ENCODE measurements at regions not wholly inside any gene's neighbourhood (a gene's known extent, or its start where the extent isn't known, plus 50 kb on each side); places are given as distances from the start of the nearest gene placed in this dataset.
"Not testable (repeated sequence)": the region's sequence is repeated elsewhere in the genome, so short reads cannot be mapped to it uniquely, and the experiment has no call there.

GRCh38 chr13:104645786-104646185 is 1579.6 kb upstream of the SLC10A2 start:
- no peak for DNase-seq

GRCh38 chr13:104641309-104641708 is 1575.1 kb upstream of the SLC10A2 start:
- DNase-seq, result no peak

- no peak for DNase-seq
These were observed 1569.7 kb upstream of the SLC10A2 start for GRCh38 chr13:104635879-104636278.

GRCh38 chr13:104634016-104634415 is 1567.8 kb upstream of the SLC10A2 start:
- no peak for DNase-seq

GRCh38 chr13:104632736-104633135 is 1566.5 kb upstream of the SLC10A2 start:
- no peak for DNase-seq

- DNase-seq, result no peak
These were observed 1559.0 kb upstream of the SLC10A2 start for GRCh38 chr13:104625201-104625600.

- no peak for DNase-seq
These were observed 1550.8 kb upstream of the SLC10A2 start for GRCh38 chr13:104616990-104617389.

- DNase-seq, result no peak
These were observed 1548.3 kb upstream of the SLC10A2 start for GRCh38 chr13:104614361-104615145.

- DNase-seq, result no peak
These were observed 1542.1 kb upstream of the SLC10A2 start for GRCh38 chr13:104608331-104608730.

GRCh38 chr13:104605435-104605834 is 1539.2 kb upstream of the SLC10A2 start:
- DNase-seq, result not testable (repeated sequence)

- no peak for DNase-seq
These were observed 1531.4 kb upstream of the SLC10A2 start for GRCh38 chr13:104597546-104598180.

GRCh38 chr13:104595511-104595910 is 1529.3 kb upstream of the SLC10A2 start:
- DNase-seq, result no peak

GRCh38 chr13:104594806-104595205 is 1528.6 kb upstream of the SLC10A2 start:
- DNase-seq, result no peak

GRCh38 chr13:104593693-104594092 is 1527.5 kb upstream of the SLC10A2 start:
- no peak for DNase-seq

GRCh38 chr13:104593251-104593576 is 1527.0 kb upstream of the SLC10A2 start:
- no peak for DNase-seq

GRCh38 chr13:104592545-104593250 is 1526.5 kb upstream of the SLC10A2 start:
- no peak for DNase-seq

GRCh38 chr13:104592127-104592526 is 1525.9 kb upstream of the SLC10A2 start:
- DNase-seq, result no peak

- DNase-seq, result no peak
These were observed 1520.0 kb upstream of the SLC10A2 start for GRCh38 chr13:104586051-104586746.

- no peak for DNase-seq
These were observed 1518.3 kb upstream of the SLC10A2 start for GRCh38 chr13:104584481-104584880.

GRCh38 chr13:104580931-104581330 is 1514.7 kb upstream of the SLC10A2 start:
- no peak for DNase-seq

GRCh38 chr13:104577071-104577815 is 1511.0 kb upstream of the SLC10A2 start:
- no peak for DNase-seq

GRCh38 chr13:104571893-104572229 is 1505.6 kb upstream of the SLC10A2 start:
- no peak for DNase-seq

Measured in MV-4-11 (cell line).